ENCODE measurements at regions not wholly inside any gene's neighbourhood (a gene's known extent, or its start where the extent isn't known, plus 50 kb on each side); places are given as distances from the start of the nearest gene placed in this dataset.

DNA sequence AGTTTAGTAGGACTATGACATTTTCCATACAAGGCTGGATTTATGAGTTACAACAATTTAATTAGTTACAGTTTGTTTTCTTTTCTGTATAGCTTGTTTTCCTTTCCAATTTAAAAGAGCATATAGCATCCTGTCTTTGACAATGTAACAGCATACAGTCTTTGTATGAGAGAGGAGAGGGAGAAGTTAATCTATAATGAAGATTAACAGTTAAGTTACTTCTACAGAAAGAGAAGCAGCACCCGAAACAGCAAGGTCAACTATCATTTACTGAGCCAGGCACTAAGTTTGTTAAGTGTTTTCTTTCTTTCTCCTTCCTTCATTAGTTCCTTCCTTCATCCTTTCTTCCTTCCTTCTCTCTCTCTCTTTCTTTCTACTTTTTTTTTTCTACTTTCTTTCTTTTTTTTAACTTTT lies 52.3 kb upstream of the RAB4A start:
- Histone ChIP-seq H3K27me3 (ENCODE audit: control insufficient read depth in 1 of 2, insufficient read depth in 2 of 2, low read length in 2 of 2) (no peaks in the 10 kb centered on the region), H3K4me2 (ENCODE audit: low read depth, low read length) (peak overlapping the region; percentile 57), H2AFZ (ENCODE audit: low read length) (peak overlapping the region; percentile 57), H3K4me3 (replicated peaks in 1 of 3; ENCODE audit: insufficient read depth in 1 of 3, low read depth in 2 of 3, low read length in 3 of 3) (no peak overlapping the region; a peak in 1 of 6 replicates), H3K79me2 (ENCODE audit: insufficient read depth, low read length) (no peaks in the 10 kb centered on the region), H3K36me3 (replicated peaks in 1 of 2; ENCODE audit: control insufficient read depth in 1 of 2, insufficient read depth in 2 of 2, low read length in 2 of 2) (no peaks in the 10 kb centered on the region), H3K4me1 (ENCODE audit: insufficient read depth, low read length) (peaks cover 71% of the 10 kb centered on the region), H4K20me1 (ENCODE audit: insufficient read depth, low read length) (no peaks in the 10 kb centered on the region), H3K9me3 (ENCODE audit: low read length) (no peaks in the 10 kb centered on the region), H3K27ac (ENCODE audit: extremely low read length, insufficient read depth, low read length) (peak overlapping the region; percentile 35), H3K9ac (ENCODE audit: insufficient read depth, low read depth, low read length) (peak overlapping the region; percentile 56; the same call in 1 of the 2 replicates)
- peak; percentile 22; the same call in 1 of the 2 replicates for TF ChIP-seq HMG20A (CRISPR knock-in tag; IDR thresholded peaks at IDR 0.05; ENCODE audit: borderline replicate concordance)
- TF ChIP-seq ELF1 (CRISPR knock-in tag; IDR thresholded peaks at IDR 0.05), result no peak
- TF ChIP-seq SAP130 (CRISPR knock-in tag; IDR thresholded peaks at IDR 0.05; ENCODE audit: low read depth), result 0 out of 2 replicates have a peak, but pooled peaks have one; percentile 14
- no peak for TF ChIP-seq FOXA3 (CRISPR knock-in tag; IDR thresholded peaks at IDR 0.05)
- TF ChIP-seq, protein P1, sequence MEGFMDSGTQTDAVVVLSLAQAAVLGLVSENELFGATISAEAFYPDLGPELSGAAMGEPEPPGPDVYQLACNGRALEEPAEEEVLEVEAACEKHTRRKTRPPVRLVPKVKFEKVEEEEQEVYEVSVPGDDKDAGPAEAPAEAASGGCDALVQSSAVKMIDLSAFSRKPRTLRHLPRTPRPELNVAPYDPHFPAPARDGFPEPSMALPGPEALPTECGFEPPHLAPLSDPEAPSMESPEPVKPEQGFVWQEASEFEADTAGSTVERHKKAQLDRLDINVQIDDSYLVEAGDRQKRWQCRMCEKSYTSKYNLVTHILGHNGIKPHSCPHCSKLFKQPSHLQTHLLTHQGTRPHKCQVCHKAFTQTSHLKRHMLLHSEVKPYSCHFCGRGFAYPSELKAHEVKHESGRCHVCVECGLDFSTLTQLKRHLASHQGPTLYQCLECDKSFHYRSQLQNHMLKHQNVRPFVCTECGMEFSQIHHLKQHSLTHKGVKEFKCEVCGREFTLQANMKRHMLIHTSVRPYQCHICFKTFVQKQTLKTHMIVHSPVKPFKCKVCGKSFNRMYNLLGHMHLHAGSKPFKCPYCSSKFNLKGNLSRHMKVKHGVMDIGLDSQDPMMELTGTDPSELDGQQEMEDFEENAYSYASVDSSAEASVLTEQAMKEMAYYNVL (CRISPR knock-in tag; IDR thresholded peaks at IDR 0.05; ENCODE audit: borderline replicate concordance), result 0 out of 2 replicates have a peak, but pooled peaks have one; percentile 21
- TF ChIP-seq, protein P2, sequence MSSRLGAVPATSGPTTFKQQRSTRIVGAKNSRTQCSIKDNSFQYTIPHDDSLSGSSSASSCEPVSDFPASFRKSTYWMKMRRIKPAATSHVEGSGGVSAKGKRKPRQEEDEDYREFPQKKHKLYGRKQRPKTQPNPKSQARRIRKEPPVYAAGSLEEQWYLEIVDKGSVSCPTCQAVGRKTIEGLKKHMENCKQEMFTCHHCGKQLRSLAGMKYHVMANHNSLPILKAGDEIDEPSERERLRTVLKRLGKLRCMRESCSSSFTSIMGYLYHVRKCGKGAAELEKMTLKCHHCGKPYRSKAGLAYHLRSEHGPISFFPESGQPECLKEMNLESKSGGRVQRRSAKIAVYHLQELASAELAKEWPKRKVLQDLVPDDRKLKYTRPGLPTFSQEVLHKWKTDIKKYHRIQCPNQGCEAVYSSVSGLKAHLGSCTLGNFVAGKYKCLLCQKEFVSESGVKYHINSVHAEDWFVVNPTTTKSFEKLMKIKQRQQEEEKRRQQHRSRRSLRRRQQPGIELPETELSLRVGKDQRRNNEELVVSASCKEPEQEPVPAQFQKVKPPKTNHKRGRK (CRISPR knock-in tag; IDR thresholded peaks at IDR 0.05), result peak; percentile 76; the same call in 1 of the 2 replicates
- TF ChIP-seq, protein P3, sequence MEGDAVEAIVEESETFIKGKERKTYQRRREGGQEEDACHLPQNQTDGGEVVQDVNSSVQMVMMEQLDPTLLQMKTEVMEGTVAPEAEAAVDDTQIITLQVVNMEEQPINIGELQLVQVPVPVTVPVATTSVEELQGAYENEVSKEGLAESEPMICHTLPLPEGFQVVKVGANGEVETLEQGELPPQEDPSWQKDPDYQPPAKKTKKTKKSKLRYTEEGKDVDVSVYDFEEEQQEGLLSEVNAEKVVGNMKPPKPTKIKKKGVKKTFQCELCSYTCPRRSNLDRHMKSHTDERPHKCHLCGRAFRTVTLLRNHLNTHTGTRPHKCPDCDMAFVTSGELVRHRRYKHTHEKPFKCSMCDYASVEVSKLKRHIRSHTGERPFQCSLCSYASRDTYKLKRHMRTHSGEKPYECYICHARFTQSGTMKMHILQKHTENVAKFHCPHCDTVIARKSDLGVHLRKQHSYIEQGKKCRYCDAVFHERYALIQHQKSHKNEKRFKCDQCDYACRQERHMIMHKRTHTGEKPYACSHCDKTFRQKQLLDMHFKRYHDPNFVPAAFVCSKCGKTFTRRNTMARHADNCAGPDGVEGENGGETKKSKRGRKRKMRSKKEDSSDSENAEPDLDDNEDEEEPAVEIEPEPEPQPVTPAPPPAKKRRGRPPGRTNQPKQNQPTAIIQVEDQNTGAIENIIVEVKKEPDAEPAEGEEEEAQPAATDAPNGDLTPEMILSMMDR (CRISPR knock-in tag; IDR thresholded peaks at IDR 0.05), result no peak
- no peak for TF ChIP-seq ZNF431 (CRISPR knock-in tag; IDR thresholded peaks at IDR 0.05; ENCODE audit: borderline replicate concordance, low read depth)
- TF ChIP-seq RXRB (CRISPR knock-in tag; IDR thresholded peaks at IDR 0.05; ENCODE audit: borderline replicate concordance), result no peak
- no peak for TF ChIP-seq NR2F6 (IDR thresholded peaks at IDR 0.05)
- TF ChIP-seq NR2F6 (CRISPR knock-in tag; IDR thresholded peaks at IDR 0.05), result 0 out of 2 replicates have a peak, but pooled peaks have one; percentile 9
- TF ChIP-seq ZNF296 (CRISPR knock-in tag; conservative IDR thresholded peaks at IDR 0.05), result no peak
- peak; percentile 64; the same call in 1 of the 2 replicates for TF ChIP-seq ZNF652 (CRISPR knock-in tag; IDR thresholded peaks at IDR 0.05; ENCODE audit: borderline replicate concordance, low read depth)
- TF ChIP-seq SIN3B (IDR thresholded peaks at IDR 0.05; ENCODE audit: low read length), result no peak
- no peak for TF ChIP-seq TOPORS (CRISPR knock-in tag; IDR thresholded peaks at IDR 0.05)
- no peak for TF ChIP-seq ZNF274 (CRISPR knock-in tag; IDR thresholded peaks at IDR 0.05)
- TF ChIP-seq ZNF775 (CRISPR knock-in tag; IDR thresholded peaks at IDR 0.05; ENCODE audit: borderline replicate concordance), result peak; percentile 64
- TF ChIP-seq GZF1 (CRISPR knock-in tag; IDR thresholded peaks at IDR 0.05), result no peak
- WGBS (ENCODE audit: low lambda C conversion rate), result 6% methylated on average over 1 of the region's 1 CpG
- intact Hi-C loops (cut with micrococcal nuclease; ENCODE audit: unreplicated experiment) (no loop called here), in situ Hi-C loops (cut with HindIII; ENCODE audit: extremely low pct_ligation_motif_present, low pct_unique_long_range_greater_than_20kb) (no loop called here)
- ATAC-seq (no peak), FAIRE-seq (no peak), DNase-seq (ENCODE audit: low spot score) (no peak)
- POLR2A ChIA-PET, result interaction anchor here (0.8 to 1.1 kb wide), 2 partner anchors 15 to 88 kb away, joined by 3 to 4 read pairs; no protein-coding TSS in a partner anchor
- CTCF ChIA-PET (ENCODE audit: low intra/inter-chr PET ratio, low total read pairs), result no interaction called here
- BruUV-seq (replicated peaks), result no TSS peak

Measured in HepG2 (cell line).